ENCODE measurements at regions not wholly inside any gene's neighbourhood (a gene's known extent, or its start where the extent isn't known, plus 50 kb on each side); places are given as distances from the start of the nearest gene placed in this dataset.

DNA sequence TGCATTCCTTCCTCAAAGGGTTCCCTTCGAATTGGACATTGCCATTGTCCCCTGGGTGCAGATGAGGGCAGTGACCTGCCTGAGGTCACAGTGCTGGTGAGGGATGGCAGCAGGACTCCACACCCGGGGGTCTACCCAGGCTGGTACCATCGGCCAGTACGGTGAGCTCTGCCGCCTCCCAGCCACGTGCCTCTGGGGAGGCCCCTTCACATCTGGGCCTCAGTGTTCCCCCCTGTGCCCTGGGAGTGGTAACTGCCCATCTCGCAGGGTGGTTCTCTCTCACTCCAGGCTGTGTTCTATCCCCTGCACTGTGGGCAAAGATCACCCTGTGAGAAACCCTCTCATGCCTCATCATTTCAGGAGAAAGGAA is 99.4 kb upstream of the IQSEC1 start:
- no peak for TF ChIP-seq POLR2A (IDR thresholded peaks at IDR 0.05)
- TF ChIP-seq, protein P1, sequence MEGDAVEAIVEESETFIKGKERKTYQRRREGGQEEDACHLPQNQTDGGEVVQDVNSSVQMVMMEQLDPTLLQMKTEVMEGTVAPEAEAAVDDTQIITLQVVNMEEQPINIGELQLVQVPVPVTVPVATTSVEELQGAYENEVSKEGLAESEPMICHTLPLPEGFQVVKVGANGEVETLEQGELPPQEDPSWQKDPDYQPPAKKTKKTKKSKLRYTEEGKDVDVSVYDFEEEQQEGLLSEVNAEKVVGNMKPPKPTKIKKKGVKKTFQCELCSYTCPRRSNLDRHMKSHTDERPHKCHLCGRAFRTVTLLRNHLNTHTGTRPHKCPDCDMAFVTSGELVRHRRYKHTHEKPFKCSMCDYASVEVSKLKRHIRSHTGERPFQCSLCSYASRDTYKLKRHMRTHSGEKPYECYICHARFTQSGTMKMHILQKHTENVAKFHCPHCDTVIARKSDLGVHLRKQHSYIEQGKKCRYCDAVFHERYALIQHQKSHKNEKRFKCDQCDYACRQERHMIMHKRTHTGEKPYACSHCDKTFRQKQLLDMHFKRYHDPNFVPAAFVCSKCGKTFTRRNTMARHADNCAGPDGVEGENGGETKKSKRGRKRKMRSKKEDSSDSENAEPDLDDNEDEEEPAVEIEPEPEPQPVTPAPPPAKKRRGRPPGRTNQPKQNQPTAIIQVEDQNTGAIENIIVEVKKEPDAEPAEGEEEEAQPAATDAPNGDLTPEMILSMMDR (IDR thresholded peaks at IDR 0.05), result no peak
- no peak for TF ChIP-seq EP300 (IDR thresholded peaks at IDR 0.05)
